Esophagus squamous epithelium (tissue), 5 donors: ENCODE measurements at regions not wholly inside any gene's neighbourhood (a gene's known extent, or its start where the extent isn't known, plus 50 kb on each side); places are given as distances from the start of the nearest gene placed in this dataset.
"Not testable (repeated sequence)": the region's sequence is repeated elsewhere in the genome, so short reads cannot be mapped to it uniquely, and the experiment has no call there.

Experiments used
- DNase-seq: peaks from one replicate; lab custom pipeline; 2025; lab: John Stamatoyannopoulos, UW
- H3K27ac ChIP-seq, 4 donors: fragments of 200-600 bp; sonication (generic); one replicate each; pipeline ENCODE4 v1.5.1; 2016 to 2019; ENCODE audit warnings: mild to moderate bottlenecking in 1 of 4
- H3K27me3 ChIP-seq, 4 donors: fragments of 200-600 bp; sonication (generic); 1 replicate in 3 of 4; 2 replicates in 1 of 4; pipeline versions ENCODE4 v1.5.1 to v1.6.0; 2017 to 2021; ENCODE audit warnings: antibody characterized with exemption in 1 of 4
- H3K36me3 ChIP-seq, 3 donors: fragments of 200-600 bp; sonication (generic); one replicate each; pipeline ENCODE4 v1.5.1; 2016 to 2019
- H3K4me1 ChIP-seq, 3 donors: fragments of 200-600 bp; sonication (generic); one replicate each; pipeline ENCODE4 v1.5.1; 2017 to 2019
- H3K4me3 ChIP-seq, 4 donors: fragments of 200-600 bp; sonication (generic); 1 replicate in 3 of 4; 2 replicates in 1 of 4; pipeline ENCODE4 v1.5.1; 2016 to 2019; ENCODE audit warnings: mild to moderate bottlenecking in 2 of 4, moderate library complexity in 1 of 4
- H3K9me3 ChIP-seq, 3 donors: fragments of 200-600 bp; sonication (generic); one replicate each; pipeline ENCODE4 v1.5.1; 2016 to 2019
- CTCF ChIP-seq, 6 experiments: fragments of 450-650 bp in 4 of 6; fragments of 200-600 bp in 2 of 6; sonication (generic) in 2 of 6; IDR thresholded peaks; one replicate each; pipeline ENCODE4 v1.5.1; 2016 to 2019; ENCODE audit warnings: antibody characterized with exemption in 6 of 6, mild to moderate bottlenecking in 4 of 6, moderate library complexity in 4 of 6
- POLR2A ChIP-seq, 4 donors: fragments of 450-650 bp; IDR thresholded peaks; one replicate each; pipeline ENCODE4 v1.6.1; 2017; ENCODE audit warnings: antibody characterized with exemption in 4 of 4, mild to moderate bottlenecking in 4 of 4, moderate library complexity in 3 of 4
- WGBS, 2 donors: methylation state at CpG; one replicate each; pipeline ENCODE4 v1.1.5; 2018; 5-methylcytosine and 5-hydroxymethylcytosine counted together
- intact Hi-C: fragments of 100-400 bp; cut with DNase I; formaldehyde crosslinking; loops from one replicate; pipeline ENCODE4 v1.15.0; 2022
- donor health status: DM: yes; HTN: yes; CAD: no.

DNA sequence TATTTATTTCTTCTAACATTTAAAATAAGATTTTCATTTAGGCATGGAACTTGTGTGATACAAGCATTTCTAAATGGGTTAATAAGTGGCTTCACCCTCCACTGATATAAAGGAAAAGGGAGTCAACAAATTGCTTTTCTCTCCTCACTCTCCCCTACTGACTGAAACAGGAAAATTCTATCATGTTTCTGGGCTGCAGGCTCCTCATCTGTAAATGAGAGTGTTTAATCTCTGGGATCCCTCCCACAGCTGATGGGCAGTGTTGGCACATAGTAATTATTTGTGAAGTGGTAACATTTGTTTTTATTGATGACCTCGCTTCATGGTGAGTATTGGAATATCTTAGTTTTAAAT lies 69.8 kb upstream of the WARS2 start:
- Histone ChIP-seq H3K4me1 (no peaks in the 10 kb centered on the region), H3K27me3 (no peaks in the 10 kb centered on the region), H3K36me3 (no peaks in the 10 kb centered on the region), H3K4me3 (no peak overlapping the region), H3K9me3 (no peaks in the 10 kb centered on the region), H3K27ac (no peak overlapping the region)
- DNase-seq: no peak
- intact Hi-C loops: no loop called here
- 90 to 100% methylated on average over 1 of the region's 1 CpG for WGBS, 2 donors
- TF ChIP-seq CTCF (IDR thresholded peaks at IDR 0.05) (no peak), POLR2A (IDR thresholded peaks at IDR 0.05) (no peak)

- DNase-seq, H3K4me1 ChIP-seq, H3K4me3 ChIP-seq, H3K9me3 ChIP-seq, H3K27ac ChIP-seq, intact Hi-C loops, H3K27me3 ChIP-seq, H3K36me3 ChIP-seq: not testable (repeated sequence)
- 20 to 43% methylated on average over 1 of the region's 1 CpG for WGBS, 2 donors
These were observed 72.8 kb upstream of the WARS2 start for GRCh38 chr1:119213213-119213612.

DNA sequence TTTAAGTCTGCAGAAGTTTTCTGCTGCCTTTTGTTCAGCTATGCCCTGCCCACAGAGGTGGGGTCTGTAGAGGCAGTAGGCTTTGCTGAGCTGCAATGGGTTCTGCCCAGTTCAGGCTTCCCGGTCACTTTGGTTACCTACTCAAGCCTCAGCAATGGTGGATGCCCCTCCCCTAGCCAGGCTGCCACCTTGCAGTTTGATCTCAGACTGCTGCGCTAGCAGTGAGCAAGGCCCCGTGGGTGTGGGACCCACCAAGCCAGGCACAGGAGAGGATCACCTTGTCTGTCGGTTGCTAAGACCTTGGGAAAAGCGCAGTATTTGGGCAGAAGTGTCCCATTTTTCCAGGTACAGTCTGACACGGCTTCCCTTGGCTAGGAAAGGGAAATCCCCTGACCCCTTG lies 74.5 kb upstream of the WARS2 start:
- no CpG with 5 or more reads among the region's 6 CpGs for WGBS, 2 donors
- H3K36me3 ChIP-seq, H3K27ac ChIP-seq, intact Hi-C loops, H3K27me3 ChIP-seq, H3K4me1 ChIP-seq, H3K4me3 ChIP-seq, H3K9me3 ChIP-seq, DNase-seq: not testable (repeated sequence)

- Histone ChIP-seq H3K4me3 (no peak overlapping the region), H3K36me3 (no peaks in the 10 kb centered on the region), H3K4me1 (no peaks in the 10 kb centered on the region), H3K27ac (no peak overlapping the region), H3K9me3 (no peaks in the 10 kb centered on the region), H3K27me3 (no peaks in the 10 kb centered on the region)
- no peak for TF ChIP-seq POLR2A (IDR thresholded peaks at IDR 0.05)
- TF ChIP-seq CTCF (IDR thresholded peaks at IDR 0.05): no peak
- DNase-seq: no peak
- intact Hi-C loops: no loop called here
These were observed 76.9 kb upstream of the WARS2 start for GRCh38 chr1:119217309-119217828.

- Histone ChIP-seq H3K36me3 (no peaks in the 10 kb centered on the region), H3K4me3 (no peak overlapping the region), H3K27ac (no peak overlapping the region), H3K27me3 (no peaks in the 10 kb centered on the region), H3K4me1 (no peaks in the 10 kb centered on the region), H3K9me3 (no peaks in the 10 kb centered on the region)
- intact Hi-C loops: no loop called here
- no peak for DNase-seq
- 55 to 62% methylated on average over 4 of the region's 4 CpGs for WGBS, 2 donors
- no peak for TF ChIP-seq CTCF (IDR thresholded peaks at IDR 0.05)
- no peak for TF ChIP-seq POLR2A (IDR thresholded peaks at IDR 0.05)
These were observed 79.3 kb upstream of the WARS2 start for GRCh38 chr1:119219711-119220110.

DNA sequence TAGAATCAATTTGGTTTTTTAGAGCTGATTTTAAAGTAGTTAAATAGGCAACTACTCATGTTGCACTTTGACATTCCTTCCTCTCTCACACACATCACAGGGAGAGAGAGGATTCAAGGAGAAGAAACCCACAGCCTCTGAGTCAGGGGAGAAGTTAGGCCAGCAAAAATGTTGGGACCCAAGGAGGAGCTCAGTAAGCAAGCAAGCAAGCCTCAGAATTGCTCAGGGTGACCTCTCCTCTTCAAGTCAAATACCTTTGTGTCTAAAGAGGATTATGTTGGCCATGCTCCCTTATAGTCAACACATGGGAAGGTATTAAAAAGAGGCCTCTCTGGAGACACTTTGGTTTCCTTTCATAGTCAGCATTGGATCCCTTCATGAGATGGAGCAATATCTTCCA lies 80.5 kb upstream of the WARS2 start:
- Histone ChIP-seq H3K4me1 (no peaks in the 10 kb centered on the region), H3K36me3 (no peaks in the 10 kb centered on the region), H3K4me3 (no peak overlapping the region), H3K27ac (no peak overlapping the region), H3K27me3 (no peaks in the 10 kb centered on the region), H3K9me3 (no peaks in the 10 kb centered on the region)
- TF ChIP-seq POLR2A (IDR thresholded peaks at IDR 0.05) (no peak), CTCF (IDR thresholded peaks at IDR 0.05) (no peak)
- intact Hi-C loops: no loop called here
- DNase-seq: no peak
